ENCODE measurements at regions not wholly inside any gene's neighbourhood (a gene's known extent, or its start where the extent isn't known, plus 50 kb on each side); places are given as distances from the start of the nearest gene placed in this dataset.
A peak's percentile ranks its signal among the peaks of the same experiment; 100 is the strongest.

DNA sequence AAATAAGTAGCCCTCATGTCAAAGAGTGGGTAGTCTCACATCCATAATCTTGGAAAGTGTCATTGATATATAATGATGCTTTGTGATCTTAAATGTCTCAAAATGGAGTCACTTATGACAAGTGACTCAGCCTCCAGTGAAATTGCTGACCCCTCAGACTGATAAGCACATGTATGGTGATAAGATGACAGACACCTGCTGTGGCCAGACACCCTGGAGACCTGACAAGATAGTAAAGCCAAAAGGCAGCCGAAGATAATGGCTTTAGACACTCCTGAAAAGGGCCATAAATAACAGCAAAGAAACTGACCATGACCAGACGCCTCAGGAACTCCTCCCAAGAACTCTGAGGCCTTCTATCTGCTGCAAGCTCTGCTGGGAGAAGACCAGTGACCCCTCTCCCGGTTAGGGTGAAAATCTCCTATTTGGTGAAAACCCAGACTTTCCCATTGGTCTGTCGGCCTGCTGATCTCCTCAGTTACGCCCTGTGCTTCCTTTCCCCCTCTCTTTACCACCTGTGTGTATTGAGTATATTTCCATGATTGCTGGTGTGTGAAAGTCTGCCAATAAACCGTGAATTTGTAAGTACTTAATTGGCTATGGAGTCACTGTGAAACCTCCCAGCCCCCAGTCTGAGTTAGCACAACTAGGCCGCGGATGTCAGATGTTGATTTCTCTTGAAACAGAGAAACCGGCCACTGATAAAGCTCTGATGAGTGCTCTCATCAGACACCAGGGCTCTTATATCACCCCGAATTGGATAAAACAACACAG, 226.7 kb upstream of the MYOCD start:
- no peak overlapping the region for H3K4me3 ChIP-seq (ENCODE audit: low read depth, low read length)
- DNase-seq (ENCODE audit: low read depth): peak; percentile 81
- TF ChIP-seq, protein P1, sequence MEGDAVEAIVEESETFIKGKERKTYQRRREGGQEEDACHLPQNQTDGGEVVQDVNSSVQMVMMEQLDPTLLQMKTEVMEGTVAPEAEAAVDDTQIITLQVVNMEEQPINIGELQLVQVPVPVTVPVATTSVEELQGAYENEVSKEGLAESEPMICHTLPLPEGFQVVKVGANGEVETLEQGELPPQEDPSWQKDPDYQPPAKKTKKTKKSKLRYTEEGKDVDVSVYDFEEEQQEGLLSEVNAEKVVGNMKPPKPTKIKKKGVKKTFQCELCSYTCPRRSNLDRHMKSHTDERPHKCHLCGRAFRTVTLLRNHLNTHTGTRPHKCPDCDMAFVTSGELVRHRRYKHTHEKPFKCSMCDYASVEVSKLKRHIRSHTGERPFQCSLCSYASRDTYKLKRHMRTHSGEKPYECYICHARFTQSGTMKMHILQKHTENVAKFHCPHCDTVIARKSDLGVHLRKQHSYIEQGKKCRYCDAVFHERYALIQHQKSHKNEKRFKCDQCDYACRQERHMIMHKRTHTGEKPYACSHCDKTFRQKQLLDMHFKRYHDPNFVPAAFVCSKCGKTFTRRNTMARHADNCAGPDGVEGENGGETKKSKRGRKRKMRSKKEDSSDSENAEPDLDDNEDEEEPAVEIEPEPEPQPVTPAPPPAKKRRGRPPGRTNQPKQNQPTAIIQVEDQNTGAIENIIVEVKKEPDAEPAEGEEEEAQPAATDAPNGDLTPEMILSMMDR (IDR thresholded peaks at IDR 0.05; ENCODE audit: insufficient read depth, low read depth, low read length, missing control alignments): no peak

DNA sequence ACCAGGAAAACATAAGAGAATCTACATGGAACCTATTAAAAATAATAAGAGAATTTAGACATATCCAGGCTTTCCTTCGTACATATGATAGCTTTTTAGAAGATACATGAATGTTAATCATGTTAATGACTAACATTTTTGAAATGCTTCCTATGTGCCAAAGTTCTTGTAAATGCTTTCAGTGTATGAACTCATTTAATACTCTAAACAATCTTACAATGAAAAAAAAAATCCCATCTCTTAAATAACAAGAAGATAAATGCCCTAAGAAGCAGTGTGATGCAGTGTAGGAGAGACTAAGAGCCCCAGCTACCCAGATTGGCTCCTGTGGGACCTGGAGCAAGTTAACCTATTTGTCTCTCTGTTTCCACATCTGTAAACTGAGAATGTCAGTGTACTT, 220.4 kb upstream of the MYOCD start:
- H3K4me3 ChIP-seq (ENCODE audit: low read depth, low read length): no peak overlapping the region
- DNase-seq (ENCODE audit: low read depth): no peak
- TF ChIP-seq, protein P1 (IDR thresholded peaks at IDR 0.05; ENCODE audit: insufficient read depth, low read depth, low read length, missing control alignments): no peak

DNA sequence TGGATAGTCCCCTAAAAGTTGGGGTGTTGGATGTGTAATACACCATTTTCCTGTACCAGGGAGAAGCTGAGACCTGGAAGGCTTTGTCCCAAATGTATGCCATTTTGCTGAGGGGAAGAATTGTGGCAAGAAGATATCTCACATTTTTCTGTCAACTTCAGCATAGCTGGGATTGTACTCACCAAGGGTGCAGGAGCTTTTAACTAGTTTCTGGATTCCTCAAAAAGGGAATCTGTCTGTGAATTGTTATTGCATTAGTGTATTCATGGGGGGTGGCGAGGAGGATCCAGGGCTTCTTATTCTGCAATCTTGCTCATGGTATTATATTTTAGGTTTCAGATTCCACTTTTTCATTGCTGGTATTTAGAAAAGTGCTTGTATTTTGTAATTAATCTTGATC, 208.2 kb upstream of the MYOCD start:
- no peak overlapping the region for H3K4me3 ChIP-seq (ENCODE audit: low read depth, low read length)
- DNase-seq (ENCODE audit: low read depth): no peak
- TF ChIP-seq, protein P1 (IDR thresholded peaks at IDR 0.05; ENCODE audit: insufficient read depth, low read depth, low read length, missing control alignments): no peak

DNA sequence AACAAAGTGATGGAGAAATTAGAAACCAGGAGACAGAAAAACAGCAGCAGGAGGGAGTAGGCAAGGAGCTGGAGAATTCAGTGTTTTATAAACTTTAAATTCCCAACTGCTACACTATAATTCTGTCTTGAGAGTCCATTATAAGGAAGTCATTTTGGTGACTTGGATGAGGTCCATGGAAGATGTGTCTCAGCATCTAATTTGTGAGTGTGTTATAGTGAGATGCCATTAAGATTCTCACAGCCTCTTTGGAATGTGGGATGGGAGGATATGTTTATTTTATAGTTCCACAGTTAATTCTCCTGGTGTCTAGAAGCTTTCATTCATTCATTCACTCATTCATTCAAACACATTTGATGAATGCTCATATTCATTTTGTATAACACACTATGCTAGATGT, 206.0 kb upstream of the MYOCD start:
- H3K4me3 ChIP-seq (ENCODE audit: low read depth, low read length): no peak overlapping the region
- TF ChIP-seq, protein P1 (IDR thresholded peaks at IDR 0.05; ENCODE audit: insufficient read depth, low read depth, low read length, missing control alignments): no peak
- no peak for DNase-seq (ENCODE audit: low read depth)

DNA sequence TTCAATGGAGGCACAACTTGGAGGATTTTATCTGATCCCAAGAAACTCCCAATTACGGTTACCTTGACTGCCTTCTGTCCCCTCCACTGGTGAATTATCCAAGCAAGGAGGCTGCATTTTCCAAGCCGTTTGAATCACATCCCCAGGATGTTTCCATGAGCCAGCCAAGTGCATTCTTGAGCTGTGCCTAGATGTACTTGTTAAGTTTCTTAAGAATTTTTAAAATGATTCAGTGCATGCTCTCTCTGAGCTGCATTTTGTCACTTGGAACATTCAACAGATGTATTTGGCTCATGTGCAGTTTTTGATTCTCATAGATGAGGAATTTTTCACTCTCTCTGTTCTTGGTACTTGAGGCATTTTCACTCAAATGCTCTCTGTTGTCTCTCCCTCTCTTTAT, 202.6 kb upstream of the MYOCD start:
- no peak for DNase-seq (ENCODE audit: low read depth)
- no peak overlapping the region for H3K4me3 ChIP-seq (ENCODE audit: low read depth, low read length)
- TF ChIP-seq, protein P1 (IDR thresholded peaks at IDR 0.05; ENCODE audit: insufficient read depth, low read depth, low read length, missing control alignments): no peak

DNA sequence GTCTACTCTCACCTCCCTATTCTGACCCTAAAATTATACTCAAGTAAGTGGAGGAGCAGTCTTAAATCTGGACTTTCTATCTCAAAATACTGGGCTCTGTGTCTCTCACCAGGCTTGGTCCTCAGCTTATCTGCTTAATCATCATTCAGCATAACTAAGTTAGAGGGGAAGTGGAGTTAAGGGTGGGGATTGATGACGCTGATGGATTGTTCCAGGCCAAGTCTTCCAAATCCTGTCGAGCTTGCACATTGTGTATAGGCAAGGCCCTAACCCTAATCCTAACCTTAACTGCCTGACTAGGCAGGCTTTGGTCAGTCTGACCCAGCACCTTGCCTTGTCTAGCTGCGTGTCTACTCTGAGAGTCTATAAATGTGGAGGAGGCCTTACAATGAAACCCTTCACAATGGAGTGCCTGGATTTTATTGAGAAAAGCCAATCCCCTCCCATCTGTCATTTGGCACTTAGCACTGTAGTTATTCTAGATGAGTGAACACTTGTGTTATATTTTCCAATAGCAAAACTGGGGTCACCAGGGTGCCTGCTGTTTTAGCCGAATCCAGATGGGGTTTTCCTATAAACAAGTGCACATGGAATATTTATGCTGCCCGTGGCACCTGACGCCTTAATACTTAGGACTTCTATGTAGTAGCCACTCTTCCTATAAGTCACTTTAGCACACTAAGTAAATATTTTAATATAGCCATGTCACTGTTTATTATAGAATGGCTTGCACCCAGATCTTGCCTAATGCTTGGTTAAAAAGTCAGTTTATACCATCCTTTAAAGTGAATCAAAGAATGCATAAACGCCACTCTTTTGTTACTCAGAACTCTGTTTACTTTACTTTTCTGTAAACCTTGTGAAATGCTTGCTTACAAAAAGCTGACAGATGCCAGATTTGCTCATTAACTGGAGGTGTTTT, 193.2 kb upstream of the MYOCD start:
- no peak overlapping the region for H3K4me3 ChIP-seq (ENCODE audit: low read depth, low read length)
- TF ChIP-seq, protein P1 (IDR thresholded peaks at IDR 0.05; ENCODE audit: insufficient read depth, low read depth, low read length, missing control alignments): no peak
- no peak for DNase-seq (ENCODE audit: low read depth)

Data from GM12865 (cell line).